Esophagus squamous epithelium (tissue), 4 donors: ENCODE measurements at regions not wholly inside any gene's neighbourhood (a gene's known extent, or its start where the extent isn't known, plus 50 kb on each side); places are given as distances from the start of the nearest gene placed in this dataset.

ENCODE experiments used
- CTCF ChIP-seq, 6 experiments: fragments of 450-650 bp in 4 of 6; fragments of 200-600 bp in 2 of 6; sonication (generic) in 2 of 6; IDR thresholded peaks; one replicate each; pipeline ENCODE4 v1.5.1; 2016 to 2019; ENCODE audit warnings: antibody characterized with exemption in 6 of 6, mild to moderate bottlenecking in 4 of 6, moderate library complexity in 4 of 6
- POLR2A ChIP-seq, 4 donors: fragments of 450-650 bp; IDR thresholded peaks; one replicate each; pipeline ENCODE4 v1.6.1; 2017; ENCODE audit warnings: antibody characterized with exemption in 4 of 4, mild to moderate bottlenecking in 4 of 4, moderate library complexity in 3 of 4

GRCh38 chr7:131911112-131911511 lies 354.7 kb upstream of the PODXL start:
- TF ChIP-seq CTCF (IDR thresholded peaks at IDR 0.05) (no peak), POLR2A (IDR thresholded peaks at IDR 0.05) (no peak)
